ENCODE measurements at regions not wholly inside any gene's neighbourhood (a gene's known extent, or its start where the extent isn't known, plus 50 kb on each side); places are given as distances from the start of the nearest gene placed in this dataset.

DNA sequence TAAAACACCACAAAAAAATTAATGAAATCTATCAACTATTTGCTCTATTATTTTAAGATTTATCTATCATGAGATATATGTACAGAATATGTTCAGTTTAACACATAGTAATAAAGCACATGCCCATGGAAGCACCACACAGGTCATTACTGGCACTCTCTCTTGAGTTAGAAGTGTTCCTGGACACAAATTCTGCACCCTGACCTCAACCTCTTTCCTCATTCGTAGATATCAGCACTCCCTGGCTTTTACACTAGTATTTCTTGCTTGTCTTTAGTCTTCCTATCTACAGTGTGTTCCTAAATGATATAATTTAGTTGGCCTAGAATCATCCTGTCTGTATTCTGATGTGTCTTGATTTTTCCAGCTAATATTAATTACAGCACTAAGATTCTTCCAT lies 321.0 kb upstream of the SOX5 start:
- H3K4me3 ChIP-seq (ENCODE audit: low read depth, low read length) = no peak overlapping the region
- no peaks in the 10 kb centered on the region for H3K9me3 ChIP-seq (ENCODE audit: control insufficient read depth, insufficient read depth, low read length)
- H3K27me3 ChIP-seq (ENCODE audit: control insufficient read depth, insufficient read depth, low read length) = no peaks in the 10 kb centered on the region
- H3K9ac ChIP-seq (ENCODE audit: low read depth, low read length) = no peak overlapping the region
- no peaks in the 10 kb centered on the region for H3K36me3 ChIP-seq (ENCODE audit: control insufficient read depth, insufficient read depth, low read length)
- no peaks in the 10 kb centered on the region for H3K4me1 ChIP-seq (ENCODE audit: control insufficient read depth, insufficient read depth, low read length)

DNA sequence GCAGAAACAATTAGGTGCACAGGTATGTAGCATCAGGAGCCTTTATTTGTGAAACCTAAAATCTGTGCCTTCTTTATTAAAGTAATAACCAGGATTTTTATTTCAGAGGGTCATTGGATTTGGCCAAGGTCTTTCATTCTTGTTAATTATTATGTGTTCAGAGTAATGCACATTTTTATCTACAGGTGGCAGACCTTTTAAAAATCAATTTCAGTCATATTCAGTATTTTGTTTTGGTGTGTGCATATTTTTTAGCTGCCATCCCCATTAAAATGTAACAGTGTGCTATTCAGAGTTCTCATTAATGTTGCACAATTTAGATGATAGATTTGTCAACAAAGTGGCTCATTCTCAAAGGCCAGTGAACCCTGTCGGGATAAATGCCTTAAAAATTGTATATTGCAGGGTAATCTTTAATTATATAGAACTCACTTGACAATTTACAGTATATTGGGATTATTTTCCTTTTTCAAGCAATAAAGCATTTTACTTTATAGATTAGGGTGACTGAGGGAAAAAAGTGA lies 319.3 kb upstream of the SOX5 start:
- H3K36me3 ChIP-seq (ENCODE audit: control insufficient read depth, insufficient read depth, low read length) = no peaks in the 10 kb centered on the region
- H3K4me1 ChIP-seq (ENCODE audit: control insufficient read depth, insufficient read depth, low read length) = no peaks in the 10 kb centered on the region
- H3K9me3 ChIP-seq (ENCODE audit: control insufficient read depth, insufficient read depth, low read length) = no peaks in the 10 kb centered on the region
- no peaks in the 10 kb centered on the region for H3K27me3 ChIP-seq (ENCODE audit: control insufficient read depth, insufficient read depth, low read length)
- H3K4me3 ChIP-seq (ENCODE audit: low read depth, low read length) = no peak overlapping the region
- H3K9ac ChIP-seq (ENCODE audit: low read depth, low read length) = no peak overlapping the region

DNA sequence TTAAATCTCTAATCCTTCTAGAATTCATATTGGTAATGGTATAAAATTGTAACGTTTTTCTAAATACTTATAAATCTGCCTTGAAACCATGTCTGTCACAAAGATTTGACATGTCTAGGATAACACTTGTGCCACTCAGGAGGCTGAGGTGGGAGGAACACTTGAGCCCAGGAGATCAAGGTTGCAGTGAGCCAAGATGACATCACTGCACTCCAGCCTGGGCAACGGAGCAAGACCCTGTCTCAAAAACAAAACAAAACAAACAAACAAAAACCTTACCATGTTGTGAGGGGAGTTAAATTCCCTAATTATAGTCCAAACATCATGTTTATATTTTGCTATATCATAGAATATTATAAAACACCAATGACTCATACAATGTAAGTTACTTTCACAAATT lies 317.5 kb upstream of the SOX5 start:
- Histone ChIP-seq H3K4me1 (ENCODE audit: control insufficient read depth, insufficient read depth, low read length) (no peaks in the 10 kb centered on the region), H3K9me3 (ENCODE audit: control insufficient read depth, insufficient read depth, low read length) (no peaks in the 10 kb centered on the region), H3K9ac (ENCODE audit: low read depth, low read length) (no peak overlapping the region), H3K4me3 (ENCODE audit: low read depth, low read length) (no peak overlapping the region), H3K27me3 (ENCODE audit: control insufficient read depth, insufficient read depth, low read length) (no peaks in the 10 kb centered on the region), H3K36me3 (ENCODE audit: control insufficient read depth, insufficient read depth, low read length) (no peaks in the 10 kb centered on the region)

DNA sequence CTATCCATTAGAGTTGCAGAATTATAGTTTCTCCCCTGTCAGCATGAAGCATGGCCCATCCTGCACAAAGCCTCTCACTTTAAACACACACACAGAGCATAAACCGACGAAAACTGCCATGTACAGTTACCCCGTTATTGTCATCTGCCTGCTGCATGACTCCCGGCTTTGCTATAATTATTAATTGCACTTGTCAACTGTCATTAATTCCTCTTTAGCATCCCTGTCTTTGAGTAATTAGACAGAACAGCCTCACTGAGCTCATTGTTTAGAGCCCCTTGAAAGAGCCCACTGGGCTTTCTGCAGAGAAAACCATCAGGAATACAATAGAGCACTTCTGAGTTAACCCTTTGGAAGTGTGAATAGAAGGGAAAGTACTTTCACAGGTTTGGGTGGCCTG lies 307.2 kb upstream of the SOX5 start:
- no peaks in the 10 kb centered on the region for H3K27me3 ChIP-seq (ENCODE audit: control insufficient read depth, insufficient read depth, low read length)

DNA sequence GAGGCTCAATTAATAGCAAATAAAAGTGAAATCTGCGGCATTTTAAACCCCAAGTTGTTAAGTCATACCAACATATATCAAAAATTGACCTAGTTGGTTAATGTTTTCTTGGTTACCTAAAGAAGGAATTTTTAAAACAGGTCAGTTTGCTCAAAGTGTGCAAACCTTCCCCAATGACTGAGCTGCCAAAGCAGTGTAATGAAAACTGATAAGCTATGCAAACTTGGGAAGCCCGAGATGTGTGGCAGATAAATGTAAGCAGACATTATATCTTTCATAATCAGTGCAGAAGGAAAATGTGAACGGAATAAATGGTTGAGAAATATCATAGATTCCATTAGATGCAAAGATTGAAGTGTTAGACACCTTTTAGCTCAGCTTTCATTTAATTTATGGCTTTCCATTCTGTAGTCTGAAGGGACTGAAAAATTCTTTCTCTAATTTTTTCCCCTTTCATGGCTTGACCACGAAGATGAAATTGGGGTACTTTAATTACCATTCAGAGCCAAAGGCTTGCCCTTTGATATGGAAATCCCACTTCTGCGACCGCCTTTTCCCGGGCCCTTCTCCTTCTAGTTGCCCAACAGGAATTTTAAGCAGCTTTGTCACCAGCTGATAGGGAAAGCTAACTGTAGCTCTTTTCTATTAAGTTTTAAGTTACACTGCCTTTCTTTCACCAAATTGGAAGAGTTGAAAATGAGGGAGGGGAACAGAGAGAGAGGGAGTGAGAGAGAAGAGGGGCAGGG lies 306.6 kb upstream of the SOX5 start:
- Histone ChIP-seq H3K4me1 (ENCODE audit: control insufficient read depth, insufficient read depth, low read length) (peaks cover 14% of the 10 kb centered on the region), H3K9ac (ENCODE audit: low read depth, low read length) (no peak overlapping the region), H3K27me3 (ENCODE audit: control insufficient read depth, insufficient read depth, low read length) (no peaks in the 10 kb centered on the region), H3K9me3 (ENCODE audit: control insufficient read depth, insufficient read depth, low read length) (no peaks in the 10 kb centered on the region), H3K4me3 (ENCODE audit: low read depth, low read length) (no peak overlapping the region), H3K36me3 (ENCODE audit: control insufficient read depth, insufficient read depth, low read length) (no peaks in the 10 kb centered on the region)

More for the DNA sequence above, 307.2 kb upstream of the SOX5 start:
- Histone ChIP-seq H3K4me3 (ENCODE audit: low read depth, low read length) (no peak overlapping the region), H3K36me3 (ENCODE audit: control insufficient read depth, insufficient read depth, low read length) (no peaks in the 10 kb centered on the region), H3K9me3 (ENCODE audit: control insufficient read depth, insufficient read depth, low read length) (no peaks in the 10 kb centered on the region), H3K4me1 (ENCODE audit: control insufficient read depth, insufficient read depth, low read length) (peaks cover 14% of the 10 kb centered on the region), H3K9ac (ENCODE audit: low read depth, low read length) (no peak overlapping the region)

DNA sequence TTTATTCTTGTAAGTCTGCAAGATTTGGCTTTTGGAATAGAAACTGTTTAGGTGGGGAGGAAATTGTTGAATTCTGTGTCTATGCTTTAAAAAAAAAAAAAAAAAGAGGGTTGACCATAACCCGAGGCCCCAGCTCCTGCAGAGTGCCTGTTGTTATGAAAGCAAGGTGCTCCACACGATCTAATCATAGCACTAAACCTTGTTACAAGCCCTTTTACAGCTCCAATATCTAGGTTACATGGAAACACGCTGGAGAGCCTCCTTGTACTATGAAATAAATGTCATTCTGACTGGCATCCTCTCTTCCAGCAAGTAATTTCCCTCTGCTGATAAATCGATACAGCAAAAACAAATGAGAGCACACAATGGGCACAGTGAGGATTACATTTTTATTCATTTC lies 303.1 kb upstream of the SOX5 start:
- Histone ChIP-seq H3K36me3 (ENCODE audit: control insufficient read depth, insufficient read depth, low read length) (no peaks in the 10 kb centered on the region), H3K9me3 (ENCODE audit: control insufficient read depth, insufficient read depth, low read length) (no peaks in the 10 kb centered on the region), H3K4me3 (ENCODE audit: low read depth, low read length) (no peak overlapping the region), H3K27me3 (ENCODE audit: control insufficient read depth, insufficient read depth, low read length) (no peaks in the 10 kb centered on the region), H3K9ac (ENCODE audit: low read depth, low read length) (no peak overlapping the region), H3K4me1 (ENCODE audit: control insufficient read depth, insufficient read depth, low read length) (peaks cover 14% of the 10 kb centered on the region)

DNA sequence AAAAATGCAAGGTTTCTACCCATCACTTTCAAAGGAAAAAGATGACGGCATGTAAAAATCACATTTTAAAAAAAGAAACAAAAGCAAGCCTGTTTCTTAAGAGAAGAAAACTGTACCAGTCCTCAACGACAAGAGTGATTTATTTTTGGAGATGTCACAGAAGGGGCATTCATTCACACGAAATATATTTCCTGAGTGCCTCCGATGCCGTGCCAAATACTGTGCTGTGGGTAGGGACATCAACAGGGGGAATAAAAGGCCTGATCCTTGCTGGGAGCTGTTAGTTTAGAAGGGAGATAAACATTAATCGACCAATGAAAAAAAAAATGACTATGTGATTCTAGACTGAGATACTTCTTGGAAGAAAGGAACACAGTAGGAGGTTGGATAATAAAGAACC lies 297.5 kb upstream of the SOX5 start:
- Histone ChIP-seq H3K4me3 (ENCODE audit: low read depth, low read length) (no peak overlapping the region), H3K9me3 (ENCODE audit: control insufficient read depth, insufficient read depth, low read length) (no peaks in the 10 kb centered on the region), H3K4me1 (ENCODE audit: control insufficient read depth, insufficient read depth, low read length) (peaks cover 4% of the 10 kb centered on the region), H3K9ac (ENCODE audit: low read depth, low read length) (no peak overlapping the region), H3K36me3 (ENCODE audit: control insufficient read depth, insufficient read depth, low read length) (no peaks in the 10 kb centered on the region), H3K27me3 (ENCODE audit: control insufficient read depth, insufficient read depth, low read length) (no peaks in the 10 kb centered on the region)

DNA sequence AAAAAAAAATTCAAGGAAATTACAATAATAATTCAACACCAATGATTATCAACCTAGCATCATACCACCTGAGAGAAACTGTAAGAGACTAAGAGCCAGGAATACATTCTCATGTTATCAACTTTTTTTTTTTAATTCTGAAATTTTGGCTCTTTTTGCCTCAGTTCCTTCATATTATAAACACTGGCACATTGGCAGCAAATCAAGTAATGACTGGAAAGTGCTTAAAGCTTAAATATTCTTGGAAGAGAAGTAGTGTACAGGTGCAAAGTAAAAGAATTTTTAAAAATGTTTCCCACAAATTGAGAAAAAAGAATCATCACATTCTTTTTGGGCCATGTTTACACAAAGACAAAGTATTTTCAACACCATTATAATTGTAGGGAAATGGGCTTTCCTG lies 296.9 kb upstream of the SOX5 start:
- H3K4me1 ChIP-seq (ENCODE audit: control insufficient read depth, insufficient read depth, low read length) = peaks cover 6% of the 10 kb centered on the region
- H3K4me3 ChIP-seq (ENCODE audit: low read depth, low read length) = no peak overlapping the region
- no peaks in the 10 kb centered on the region for H3K36me3 ChIP-seq (ENCODE audit: control insufficient read depth, insufficient read depth, low read length)
- no peak overlapping the region for H3K9ac ChIP-seq (ENCODE audit: low read depth, low read length)
- no peaks in the 10 kb centered on the region for H3K9me3 ChIP-seq (ENCODE audit: control insufficient read depth, insufficient read depth, low read length)
- H3K27me3 ChIP-seq (ENCODE audit: control insufficient read depth, insufficient read depth, low read length) = no peaks in the 10 kb centered on the region

DNA sequence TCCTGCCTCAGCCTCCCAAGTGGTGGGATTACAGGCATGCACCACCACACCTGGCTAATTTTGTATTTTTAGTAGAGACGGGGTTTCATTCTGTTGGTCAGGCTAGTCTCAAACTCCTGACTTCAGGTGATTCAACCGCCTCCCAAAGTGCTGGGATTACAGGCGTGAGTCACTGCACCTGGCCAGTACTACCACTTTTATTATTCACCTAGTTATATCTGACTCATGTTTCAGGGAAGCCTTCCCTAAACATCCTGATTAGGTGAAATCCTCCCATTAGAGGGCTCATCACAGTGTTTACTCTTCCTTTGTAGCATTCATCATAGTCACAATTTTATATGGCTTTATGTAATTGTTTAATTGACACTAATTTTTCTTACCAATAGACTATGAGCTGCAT lies 295.3 kb upstream of the SOX5 start:
- Histone ChIP-seq H3K4me1 (ENCODE audit: control insufficient read depth, insufficient read depth, low read length) (peaks cover 7% of the 10 kb centered on the region), H3K9ac (ENCODE audit: low read depth, low read length) (no peak overlapping the region), H3K4me3 (ENCODE audit: low read depth, low read length) (no peak overlapping the region), H3K27me3 (ENCODE audit: control insufficient read depth, insufficient read depth, low read length) (no peaks in the 10 kb centered on the region), H3K9me3 (ENCODE audit: control insufficient read depth, insufficient read depth, low read length) (no peaks in the 10 kb centered on the region), H3K36me3 (ENCODE audit: control insufficient read depth, insufficient read depth, low read length) (no peaks in the 10 kb centered on the region)

DNA sequence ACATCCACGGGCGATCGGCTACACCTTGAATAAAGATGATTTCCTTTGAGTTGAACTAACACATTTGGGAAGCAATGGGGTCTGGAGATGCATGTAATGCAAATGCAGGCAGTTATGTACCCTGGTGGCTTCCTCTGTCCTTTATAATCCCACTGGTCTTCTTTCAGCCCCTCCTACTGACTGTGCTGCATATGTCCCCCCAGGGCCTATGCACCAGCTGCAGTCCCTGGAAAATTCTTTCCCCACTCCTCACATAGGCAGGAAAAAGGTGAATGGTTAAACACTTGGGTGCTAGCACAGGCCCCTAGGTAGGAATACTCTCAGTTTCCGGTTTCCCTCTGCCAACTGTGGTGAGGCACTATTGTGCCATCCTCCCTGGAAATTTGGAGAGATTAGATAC lies 294.8 kb upstream of the SOX5 start:
- Histone ChIP-seq H3K9me3 (ENCODE audit: control insufficient read depth, insufficient read depth, low read length) (no peaks in the 10 kb centered on the region), H3K36me3 (ENCODE audit: control insufficient read depth, insufficient read depth, low read length) (no peaks in the 10 kb centered on the region), H3K4me1 (ENCODE audit: control insufficient read depth, insufficient read depth, low read length) (peaks cover 7% of the 10 kb centered on the region), H3K4me3 (ENCODE audit: low read depth, low read length) (no peak overlapping the region), H3K27me3 (ENCODE audit: control insufficient read depth, insufficient read depth, low read length) (no peaks in the 10 kb centered on the region), H3K9ac (ENCODE audit: low read depth, low read length) (no peak overlapping the region)

DNA sequence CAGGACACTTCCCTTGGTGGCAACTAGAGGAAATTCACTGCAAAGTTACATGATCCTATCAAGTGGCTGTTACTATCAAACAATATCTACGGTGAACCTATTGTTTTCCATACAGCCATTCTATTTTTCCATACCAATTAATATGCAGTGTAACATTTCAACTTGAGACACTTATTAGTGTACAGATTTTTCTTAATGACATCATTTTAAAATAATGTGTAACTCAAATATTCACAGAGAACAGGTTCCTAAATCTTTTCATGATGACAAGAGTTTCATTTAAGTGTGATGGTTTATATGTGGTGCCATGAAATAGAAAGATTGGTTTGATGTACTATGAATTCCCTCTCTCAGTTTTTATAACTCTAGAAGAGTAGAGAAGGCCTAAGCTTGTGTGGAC lies 291.2 kb upstream of the SOX5 start:
- no peaks in the 10 kb centered on the region for H3K27me3 ChIP-seq (ENCODE audit: control insufficient read depth, insufficient read depth, low read length)
- H3K9me3 ChIP-seq (ENCODE audit: control insufficient read depth, insufficient read depth, low read length) = no peaks in the 10 kb centered on the region
- H3K4me3 ChIP-seq (ENCODE audit: low read depth, low read length) = no peak overlapping the region
- H3K36me3 ChIP-seq (ENCODE audit: control insufficient read depth, insufficient read depth, low read length) = no peaks in the 10 kb centered on the region
- no peak overlapping the region for H3K9ac ChIP-seq (ENCODE audit: low read depth, low read length)
- H3K4me1 ChIP-seq (ENCODE audit: control insufficient read depth, insufficient read depth, low read length) = peaks cover 7% of the 10 kb centered on the region

DNA sequence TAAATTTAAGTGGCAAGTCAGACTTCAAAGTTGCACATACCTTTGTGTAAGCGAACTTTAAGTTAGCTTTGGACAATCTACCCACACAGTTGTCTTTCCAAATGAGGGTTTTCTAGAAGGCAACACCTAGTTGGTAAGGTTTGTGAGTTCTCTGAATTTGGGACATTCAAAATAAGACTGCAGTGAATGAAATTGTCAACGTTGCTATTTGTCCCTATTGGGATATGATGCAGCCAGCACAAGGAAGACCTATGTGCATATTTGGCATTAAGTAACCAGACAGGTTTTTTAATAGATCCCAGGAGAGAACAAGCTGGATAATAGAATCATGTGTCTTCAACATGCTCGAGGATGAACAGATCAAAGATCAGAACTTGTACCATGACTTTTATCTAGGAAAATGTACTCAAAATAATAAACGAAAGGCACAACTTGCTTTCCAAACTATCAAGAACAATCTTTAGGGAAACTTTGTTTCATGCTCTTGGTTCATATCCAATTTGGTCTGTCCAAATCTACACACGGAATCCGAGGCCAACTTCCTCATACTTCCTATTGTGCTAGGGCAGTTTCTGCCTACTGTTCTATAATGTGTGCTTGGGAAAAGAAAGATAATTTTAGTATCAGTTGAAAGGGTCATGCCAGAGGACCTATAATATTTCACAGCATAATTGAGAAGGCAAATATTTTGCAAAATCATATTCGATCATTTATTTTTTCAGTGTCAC lies 284.2 kb upstream of the SOX5 start:
- Histone ChIP-seq H3K9me3 (ENCODE audit: control insufficient read depth, insufficient read depth, low read length) (no peaks in the 10 kb centered on the region), H3K4me1 (ENCODE audit: control insufficient read depth, insufficient read depth, low read length) (peaks cover 8% of the 10 kb centered on the region), H3K36me3 (ENCODE audit: control insufficient read depth, insufficient read depth, low read length) (no peaks in the 10 kb centered on the region)

More for the DNA sequence above, 284.2 kb upstream of the SOX5 start:
- no peak overlapping the region for H3K9ac ChIP-seq (ENCODE audit: low read depth, low read length)
- no peaks in the 10 kb centered on the region for H3K27me3 ChIP-seq (ENCODE audit: control insufficient read depth, insufficient read depth, low read length)
- no peak overlapping the region for H3K4me3 ChIP-seq (ENCODE audit: low read depth, low read length)
